GM19351 (cell line): ENCODE measurements at regions not wholly inside any gene's neighbourhood (a gene's known extent, or its start where the extent isn't known, plus 50 kb on each side); places are given as distances from the start of the nearest gene placed in this dataset.

ENCODE experiments used
- ATAC-seq: cut with Tn5 transposase; IDR thresholded peaks from one replicate; pipeline ENCODE4 v1.9.1; 2021; ENCODE audit warnings: mild to moderate bottlenecking, moderate library complexity; ENCODE audit not compliant: unreplicated experiment

- ATAC-seq = no peak
Observed at GRCh38 chr22:47593911-47594311, 831.5 kb downstream of the TBC1D22A start.

DNA sequence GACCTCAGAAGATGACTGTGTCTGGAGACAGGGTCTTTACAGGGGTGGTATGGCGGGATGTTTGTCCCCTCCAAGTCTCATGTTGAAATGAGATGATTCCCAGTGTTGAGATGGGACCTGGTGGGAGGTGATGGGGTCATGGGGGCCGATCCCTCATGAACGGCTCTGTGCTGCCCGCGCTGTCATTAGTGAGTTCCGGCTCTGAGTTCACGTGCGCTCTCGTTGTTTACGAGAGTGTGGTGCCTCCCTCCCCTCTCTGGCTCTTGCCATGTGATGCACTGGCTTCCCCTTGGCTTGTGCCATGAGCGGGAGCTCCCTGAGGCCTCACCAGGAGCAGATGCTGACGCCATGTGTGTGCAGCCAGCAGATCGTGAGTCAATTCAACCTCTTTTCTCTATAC lies 830.8 kb downstream of the TBC1D22A start:
- no peak for ATAC-seq

DNA sequence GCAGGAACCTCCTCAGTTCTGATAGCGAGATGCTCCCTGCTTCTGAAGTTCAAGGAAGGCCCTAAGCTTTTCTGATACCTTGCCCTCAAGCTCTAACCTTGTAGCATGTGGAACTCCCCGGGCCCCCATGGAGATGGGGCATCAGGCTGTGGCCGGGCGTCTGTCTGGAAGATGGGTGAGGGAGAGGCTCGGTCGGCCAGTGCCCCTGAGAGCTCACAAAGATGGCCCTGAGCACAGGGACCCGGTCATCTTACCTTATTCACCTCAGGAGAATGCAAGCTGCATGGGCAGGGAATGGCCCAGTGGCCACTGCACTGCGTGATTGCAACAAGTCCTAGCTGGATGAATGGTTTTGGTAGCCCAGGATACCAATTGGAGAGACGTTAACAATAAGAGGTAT lies 830.3 kb downstream of the TBC1D22A start:
- no peak for ATAC-seq

GRCh38 chr22:47591709-47592108 lies 829.3 kb downstream of the TBC1D22A start:
- ATAC-seq = no peak

DNA sequence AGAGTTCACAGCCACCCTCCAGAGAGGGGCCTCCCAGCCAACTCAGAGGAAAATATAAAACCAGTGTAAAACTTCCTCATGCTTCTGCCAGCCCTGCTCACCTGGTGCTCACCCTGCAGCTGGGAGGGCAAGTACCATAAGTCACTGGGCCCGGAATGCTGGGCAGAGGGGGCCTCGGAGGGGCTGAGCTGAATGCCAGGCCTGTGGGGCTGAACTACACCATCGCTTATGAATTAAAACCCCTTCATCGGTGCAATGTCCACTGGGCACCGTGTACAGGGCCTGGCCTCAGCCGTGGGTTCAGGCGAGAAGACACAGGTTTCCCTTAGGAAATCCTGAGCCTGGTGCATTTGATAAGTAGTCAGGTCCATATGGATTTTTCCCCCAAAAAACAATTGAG lies 828.6 kb downstream of the TBC1D22A start:
- ATAC-seq = no peak

- ATAC-seq = no peak
Observed at GRCh38 chr22:47589271-47590250, 827.1 kb downstream of the TBC1D22A start.

GRCh38 chr22:47588578-47588960 lies 826.1 kb downstream of the TBC1D22A start:
- ATAC-seq = no peak

- ATAC-seq = no peak
Observed at GRCh38 chr22:47587861-47588577, 825.6 kb downstream of the TBC1D22A start.

DNA sequence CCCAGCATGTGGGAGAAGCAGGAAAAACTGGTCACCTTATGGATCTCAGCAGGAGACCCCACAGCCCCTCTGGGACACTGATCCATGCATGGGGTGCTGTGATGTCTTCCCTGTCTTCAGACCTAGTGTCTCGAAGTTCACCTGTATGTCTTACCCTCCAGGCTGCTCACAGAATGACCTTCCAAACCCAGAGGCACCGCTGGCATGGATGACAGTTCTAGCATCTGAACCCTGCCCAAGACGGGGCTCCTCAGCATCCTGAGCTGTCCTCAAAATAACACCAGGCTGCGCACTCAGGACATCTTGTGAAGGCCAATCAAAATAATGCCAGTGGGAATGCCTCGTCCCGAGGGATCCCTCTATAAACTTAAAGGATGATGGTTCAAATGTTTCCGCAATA lies 824.9 kb downstream of the TBC1D22A start:
- no peak for ATAC-seq

GRCh38 chr22:47586946-47587345 lies 824.5 kb downstream of the TBC1D22A start:
- no peak for ATAC-seq

GRCh38 chr22:47586038-47586437 lies 823.6 kb downstream of the TBC1D22A start:
- no peak for ATAC-seq

- no peak for ATAC-seq
Observed at GRCh38 chr22:47583959-47584562, 821.6 kb downstream of the TBC1D22A start.

- no peak for ATAC-seq
Observed at GRCh38 chr22:47582067-47582466, 819.6 kb downstream of the TBC1D22A start.

- ATAC-seq = no peak
Observed at GRCh38 chr22:47580121-47580520, 817.7 kb downstream of the TBC1D22A start.

- no peak for ATAC-seq
Observed at GRCh38 chr22:47576908-47577307, 814.5 kb downstream of the TBC1D22A start.

- ATAC-seq = no peak
Observed at GRCh38 chr22:47575291-47575690, 812.8 kb downstream of the TBC1D22A start.

DNA sequence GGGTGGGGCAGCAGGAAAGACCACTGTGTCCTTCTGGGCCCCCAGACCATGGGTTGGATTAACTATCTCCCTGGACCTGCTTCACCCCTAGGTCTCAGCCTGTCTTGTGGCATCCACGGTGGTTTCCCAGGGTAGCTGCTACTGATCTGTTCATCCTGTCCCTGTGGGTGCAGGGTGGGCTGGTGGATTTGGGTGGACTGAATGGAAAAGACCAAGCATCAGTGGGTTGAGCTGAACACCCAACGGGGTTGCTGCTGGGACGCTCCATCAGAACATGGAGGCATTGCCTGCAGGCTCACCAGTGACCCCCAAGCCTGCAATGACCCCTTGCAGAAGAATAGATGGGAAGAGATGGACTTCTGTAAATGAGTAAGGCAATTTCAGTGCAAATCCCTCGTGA lies 812.1 kb downstream of the TBC1D22A start:
- ATAC-seq = no peak

GRCh38 chr22:47573141-47573540 lies 810.7 kb downstream of the TBC1D22A start:
- no peak for ATAC-seq

GRCh38 chr22:47572443-47572842 lies 810.0 kb downstream of the TBC1D22A start:
- no peak for ATAC-seq

DNA sequence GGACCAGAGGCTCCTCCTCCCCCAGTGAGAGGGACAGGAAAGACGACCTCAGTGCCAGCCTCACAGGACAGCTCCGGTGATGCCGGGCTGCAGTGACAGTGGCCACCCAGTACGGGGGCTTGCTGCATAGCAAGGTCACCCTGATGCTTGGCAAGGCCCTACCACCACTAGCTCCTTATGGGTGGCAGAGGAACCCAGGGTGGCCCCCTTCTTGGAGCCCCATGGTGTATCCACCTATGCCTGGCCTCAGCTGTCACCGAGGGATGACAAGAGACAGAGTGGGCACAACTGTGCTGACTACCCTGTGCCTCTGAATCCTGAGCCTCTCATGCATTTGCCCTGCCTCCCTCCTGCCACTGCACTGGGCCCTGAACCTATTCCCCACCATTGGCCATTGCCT lies 809.2 kb downstream of the TBC1D22A start:
- ATAC-seq = no peak

- no peak for ATAC-seq
Observed at GRCh38 chr22:47570851-47571250, 808.4 kb downstream of the TBC1D22A start.

GRCh38 chr22:47570300-47570685 lies 807.8 kb downstream of the TBC1D22A start:
- ATAC-seq = no peak
